ENCODE measurements at regions not wholly inside any gene's neighbourhood (a gene's known extent, or its start where the extent isn't known, plus 50 kb on each side); places are given as distances from the start of the nearest gene placed in this dataset.

- DNase-seq (ENCODE audit: low spot score) (no peak), ATAC-seq (ENCODE audit: low FRiP score) (no peak)
- no peak for TF ChIP-seq CTCF (IDR thresholded peaks at IDR 0.05)
These were observed 735.2 kb downstream of the TLR4 start for GRCh38 chr9:118439441-118439840.

GRCh38 chr9:118444403-118444802 lies 740.2 kb downstream of the TLR4 start:
- TF ChIP-seq CTCF (IDR thresholded peaks at IDR 0.05), result no peak
- DNase-seq (ENCODE audit: low spot score), result no peak
- ATAC-seq (ENCODE audit: low FRiP score), result no peak

GRCh38 chr9:118446943-118447639 lies 742.9 kb downstream of the TLR4 start:
- no peak for DNase-seq (ENCODE audit: low spot score)
- ATAC-seq (ENCODE audit: low FRiP score), result no peak
- TF ChIP-seq CTCF (IDR thresholded peaks at IDR 0.05), result no peak

DNA sequence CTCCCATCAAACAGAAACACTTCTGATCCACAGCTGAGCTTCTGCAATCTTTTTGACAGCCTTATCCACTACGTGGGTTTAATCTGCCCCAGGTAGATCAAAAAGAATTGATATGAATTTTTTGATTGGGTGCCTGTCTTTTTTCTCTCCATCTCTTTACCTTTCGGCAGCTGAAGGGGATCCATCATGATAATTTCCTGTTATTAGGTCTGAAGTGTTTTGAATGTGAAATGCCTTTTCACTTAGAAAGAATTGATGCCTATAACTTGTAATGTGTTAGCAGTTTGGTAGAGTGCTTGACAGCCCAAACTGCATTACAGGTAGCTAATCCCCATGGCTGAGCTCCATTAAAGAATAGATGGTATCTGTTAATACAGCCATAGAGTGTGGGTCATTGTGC lies 745.4 kb downstream of the TLR4 start:
- DNase-seq (ENCODE audit: low spot score), result no peak
- TF ChIP-seq CTCF (IDR thresholded peaks at IDR 0.05), result no peak
- no peak for ATAC-seq (ENCODE audit: low FRiP score)

- DNase-seq (ENCODE audit: low spot score) (no peak), ATAC-seq (ENCODE audit: low FRiP score) (no peak)
- no peak for TF ChIP-seq CTCF (IDR thresholded peaks at IDR 0.05)
These were observed 751.1 kb downstream of the TLR4 start for GRCh38 chr9:118455259-118455658.

DNA sequence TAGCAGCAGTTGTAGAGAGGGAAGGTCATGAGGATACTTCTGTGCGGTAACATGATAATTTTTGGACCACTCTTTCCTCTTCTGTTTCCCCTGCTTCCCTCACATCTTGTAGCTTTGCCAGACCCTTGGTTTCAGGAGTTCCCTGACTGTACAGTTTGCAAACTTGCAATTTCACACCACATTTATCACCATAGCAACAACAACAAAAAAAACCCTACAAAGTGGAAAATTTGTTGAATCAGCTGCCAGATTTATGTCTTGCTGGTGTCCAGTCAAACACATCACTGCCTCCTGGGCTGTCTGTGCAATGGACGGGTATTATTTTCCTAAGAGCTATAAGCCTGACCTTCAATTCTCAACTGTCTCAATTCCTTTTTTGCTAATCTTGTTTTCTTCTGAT lies 751.6 kb downstream of the TLR4 start:
- no peak for ATAC-seq (ENCODE audit: low FRiP score)
- no peak for DNase-seq (ENCODE audit: low spot score)
- no peak for TF ChIP-seq CTCF (IDR thresholded peaks at IDR 0.05)

GRCh38 chr9:118457171-118458000 lies 753.2 kb downstream of the TLR4 start:
- DNase-seq (ENCODE audit: low spot score) (no peak), ATAC-seq (ENCODE audit: low FRiP score) (no peak)
- no peak for TF ChIP-seq CTCF (IDR thresholded peaks at IDR 0.05)

All from omental fat pad (tissue), 3 donors.